Endothelial cell of umbilical vein (primary cell): ENCODE measurements at regions not wholly inside any gene's neighbourhood (a gene's known extent, or its start where the extent isn't known, plus 50 kb on each side); places are given as distances from the start of the nearest gene placed in this dataset.
A peak's percentile ranks its signal among the peaks of the same experiment; 100 is the strongest.

Experiments
- BruUV-seq: library from RNA; stranded (reverse); fragments of 400-500 nt; replicated peaks from 2 replicates; lab custom pipeline; 2021; lab: Mats Ljungman, UMichigan
- CTCF ChIA-PET: fragments of 300-600, 350-600 bp; sonication (Branson Sonifier 250); formaldehyde crosslinking; loops from one replicate; lab custom pipeline; 2021; ENCODE audit warnings: antibody characterized with exemption, inconsistent platforms; lab: Charles Lee
- POLR2A ChIA-PET: fragments of 300-600, 350-600 bp; sonication (Branson Sonifier 250); formaldehyde crosslinking; loops from one replicate; lab custom pipeline; 2021; ENCODE audit warnings: antibody characterized with exemption, inconsistent platforms; lab: Charles Lee
- DNase-seq: peaks from one replicate; pipeline ENCODE4 v3.0.0-alpha.2; 2011; ENCODE audit warnings: low read depth, low spot score
- FAIRE-seq: peaks from 2 replicates; lab custom pipeline; 2011; peaks lifted over from hg19 to GRCh38; lab: Jason Lieb, UNC
- H2AFZ ChIP-seq: 2 replicates; pipeline ENCODE4 v1.6.0; 2012; ENCODE audit warnings: low read depth, low read length, control low read depth, inconsistent platforms
- H3K27ac ChIP-seq: 2 replicates; pipeline ENCODE4 v1.5.1; 2011; ENCODE audit warnings: low read depth, mild to moderate bottlenecking, control low read depth, low read length, moderate library complexity; ENCODE audit not compliant: insufficient read depth
- H3K27me3 ChIP-seq, 2 experiments: 2 replicates each; pipeline versions ENCODE4 v1.6.0 to v1.6.1; 2011; ENCODE audit warnings: low read length in 2 of 2, mixed read lengths in 1 of 2; ENCODE audit not compliant: control insufficient read depth in 2 of 2, insufficient read depth in 2 of 2
- H3K36me3 ChIP-seq, 2 experiments: 2 replicates in 1 of 2; 3 replicates in 1 of 2; pipeline ENCODE4 v1.5.1; 2011; ENCODE audit warnings: low read length in 2 of 2, mild to moderate bottlenecking in 1 of 2, moderate library complexity in 1 of 2; ENCODE audit not compliant: control insufficient read depth in 2 of 2, insufficient read depth in 2 of 2; ENCODE audit errors: extremely low read depth in 1 of 2
- H3K4me1 ChIP-seq: 3 replicates; pipeline ENCODE4 v1.5.1; 2011; ENCODE audit warnings: mild to moderate bottlenecking, low read length; ENCODE audit not compliant: control insufficient read depth, insufficient read depth; ENCODE audit errors: extremely low read depth
- H3K4me2 ChIP-seq: 2 replicates; pipeline ENCODE4 v1.6.1; 2011; ENCODE audit warnings: low read length, control low read depth, mixed read lengths; ENCODE audit not compliant: insufficient read depth
- H3K4me3 ChIP-seq, 3 experiments: fragments of 200-600 bp in 1 of 3; sonication (generic), shearing (Covaris generic) in 1 of 3; replicated peaks in 1 of 3; 2 replicates each; pipeline ENCODE4 v1.5.1; 2011 to 2016; ENCODE audit warnings: control low read depth in 3 of 3, low read length in 3 of 3, mild to moderate bottlenecking in 2 of 3, inconsistent platforms in 1 of 3, low read depth in 1 of 3, moderate library complexity in 1 of 3; ENCODE audit not compliant: insufficient read depth in 1 of 3
- H3K79me2 ChIP-seq: 2 replicates; pipeline ENCODE4 v1.6.0; 2012; ENCODE audit warnings: low read length, inconsistent platforms; ENCODE audit not compliant: control insufficient read depth, insufficient read depth
- H3K9ac ChIP-seq: replicated peaks from 2 replicates; pipeline ENCODE3; 2011; ENCODE audit warnings: low read length, control low read depth; ENCODE audit not compliant: insufficient read depth; ENCODE audit errors: extremely low read depth
- H3K9me1 ChIP-seq: replicated peaks from 3 replicates; pipeline ENCODE4 v1.6.0; 2011; ENCODE audit warnings: mild to moderate bottlenecking, low read length; ENCODE audit not compliant: control insufficient read depth, insufficient read depth; ENCODE audit errors: extremely low read depth
- H3K9me3 ChIP-seq: replicated peaks from 2 replicates; pipeline ENCODE4 v1.5.1; 2012; ENCODE audit warnings: low read length, inconsistent platforms; ENCODE audit not compliant: control insufficient read depth, insufficient read depth
- H4K20me1 ChIP-seq: replicated peaks from 2 replicates; pipeline ENCODE3; 2011; ENCODE audit warnings: mild to moderate bottlenecking, low read length; ENCODE audit not compliant: control insufficient read depth, insufficient read depth; ENCODE audit errors: extremely low read depth
- EZH2 ChIP-seq: IDR thresholded peaks from 2 replicates; pipeline ENCODE4 v1.6.1; 2012; ENCODE audit warnings: borderline replicate concordance, low read depth, mild to moderate bottlenecking, moderate library complexity, low read length, inconsistent platforms; ENCODE audit not compliant: severe bottlenecking
- FOS ChIP-seq: IDR thresholded peaks from 2 replicates; pipeline ENCODE4 v1.6.1; 2011; ENCODE audit warnings: mild to moderate bottlenecking, low read length, moderate library complexity, borderline replicate concordance; ENCODE audit not compliant: insufficient read depth
- GATA2 ChIP-seq: IDR thresholded peaks from 2 replicates; pipeline ENCODE4 v1.7.0; 2011; ENCODE audit warnings: low read depth, mild to moderate bottlenecking, moderate library complexity, mixed read lengths, low read length; ENCODE audit not compliant: insufficient read length, insufficient read depth
- JUN ChIP-seq: IDR thresholded peaks from 2 replicates; pipeline ENCODE4 v1.6.1; 2011; ENCODE audit warnings: borderline replicate concordance, low read depth; ENCODE audit not compliant: insufficient read length, insufficient read depth
- MYC ChIP-seq: IDR thresholded peaks from one replicate; pipeline ENCODE4 v1.6.1; 2011; ENCODE audit warnings: mild to moderate bottlenecking, low read depth, low read length
- POLR2A ChIP-seq: IDR thresholded peaks from 2 replicates; pipeline ENCODE4 v1.6.1; 2012; ENCODE audit warnings: low read depth, mild to moderate bottlenecking, control low read depth, low read length
- POLR2AphosphoS5 ChIP-seq: IDR thresholded peaks from 2 replicates; pipeline ENCODE4 v1.6.1; 2012; ENCODE audit warnings: low read depth, mild to moderate bottlenecking, control low read depth, low read length, moderate library complexity; ENCODE audit not compliant: insufficient read depth
- dilution Hi-C: fragments of 300-500 bp; cut with MboI; formaldehyde crosslinking; loops from one replicate; pipeline ENCODE4 v1.15.0; 2019; ENCODE audit warnings: low sequenced_read_pairs; ENCODE audit not compliant: extremely low pct_ligation_motif_present
- intact Hi-C: fragments of 100-400 bp; cut with micrococcal nuclease; formaldehyde crosslinking; loops from one replicate; pipeline ENCODE4 v1.10.0; 2022
- TF ChIP-seq, protein P1 (sequence below): IDR thresholded peaks from 2 replicates; pipeline ENCODE4 v1.6.1; 2011; ENCODE audit not compliant: insufficient read depth, insufficient read length
- TF ChIP-seq, protein P2 (sequence below), 2 donors: IDR thresholded peaks; 1 replicate in 1 of 2; 2 replicates in 1 of 2; pipeline ENCODE4 v1.5.1; 2011; ENCODE audit warnings: low read length in 2 of 2, mild to moderate bottlenecking in 2 of 2, moderate library complexity in 2 of 2, control low read depth in 1 of 2, inconsistent platforms in 1 of 2, low read depth in 1 of 2; ENCODE audit not compliant: insufficient read depth in 1 of 2; ENCODE audit errors: extremely low read depth in 1 of 2

DNA sequence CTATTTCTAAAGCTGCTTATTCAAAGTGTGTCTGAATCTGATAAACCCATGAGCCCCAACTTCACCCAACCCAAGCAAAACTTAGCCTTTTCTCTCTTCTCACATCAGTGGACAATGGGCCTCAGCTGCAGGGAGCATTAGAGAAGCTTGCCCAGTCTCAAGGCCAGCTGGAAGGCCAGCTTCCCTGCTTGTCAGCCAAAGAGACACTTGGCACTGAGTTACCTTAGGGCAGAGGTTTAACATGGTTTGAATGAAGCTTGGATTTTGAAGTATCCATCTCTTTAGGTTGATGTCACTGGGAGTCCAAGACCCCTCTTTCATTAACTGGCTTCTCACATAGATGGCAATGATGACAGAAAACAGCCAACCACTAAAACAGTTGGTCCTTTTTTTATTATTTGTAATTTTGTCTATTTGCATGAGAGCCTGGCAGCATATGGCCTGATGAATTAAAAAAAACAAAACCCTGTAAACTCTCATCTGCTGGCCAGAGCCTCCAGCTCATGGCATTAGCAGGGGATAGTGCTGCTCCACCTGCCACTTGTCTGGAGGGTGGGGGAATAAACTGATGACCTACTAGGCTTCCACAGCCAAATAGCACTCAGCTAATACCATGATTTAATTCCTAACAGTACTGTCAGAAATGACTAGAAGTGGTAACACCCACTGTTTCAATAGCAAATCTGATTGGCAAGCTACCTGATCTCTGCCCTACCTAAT, 137.0 kb downstream of the UBE2E3 start:
- intact Hi-C loops: no loop called here
- Histone ChIP-seq H4K20me1 (no peaks in the 10 kb centered on the region), H3K4me2 (no peak overlapping the region), H2AFZ (peak overlapping the region; percentile 16), H3K27me3 (no peaks in the 10 kb centered on the region), H3K9me1 (no peaks in the 10 kb centered on the region), H3K36me3 (no peaks in the 10 kb centered on the region), H3K27ac (no peak overlapping the region), H3K79me2 (no peaks in the 10 kb centered on the region), H3K4me3 (no peak overlapping the region), H3K4me1 (no peaks in the 10 kb centered on the region), H3K9ac (no peak overlapping the region), H3K9me3 (no peaks in the 10 kb centered on the region)
- FAIRE-seq (no peak), DNase-seq (no peak)
- ChIA-PET POLR2A (no interaction called here), CTCF (interaction anchor here (1.1 kb wide), 1 partner anchor 992 kb away, joined by 4 read pairs; no protein-coding TSS in a partner anchor)
- dilution Hi-C loops: no loop called here
- TF ChIP-seq JUN (no peak), POLR2AphosphoS5 (no peak), POLR2A (no peak)
- no TSS peak for BruUV-seq

GRCh38 chr2:181120625-181121024, 140.2 kb downstream of the UBE2E3 start:
- dilution Hi-C loops: no loop called here
- H3K4me3 ChIP-seq: no peak overlapping the region
- H3K9me3 ChIP-seq: no peaks in the 10 kb centered on the region
- TF ChIP-seq, protein P1, sequence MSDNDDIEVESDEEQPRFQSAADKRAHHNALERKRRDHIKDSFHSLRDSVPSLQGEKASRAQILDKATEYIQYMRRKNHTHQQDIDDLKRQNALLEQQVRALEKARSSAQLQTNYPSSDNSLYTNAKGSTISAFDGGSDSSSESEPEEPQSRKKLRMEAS: no peak
- TF ChIP-seq, protein P2, sequence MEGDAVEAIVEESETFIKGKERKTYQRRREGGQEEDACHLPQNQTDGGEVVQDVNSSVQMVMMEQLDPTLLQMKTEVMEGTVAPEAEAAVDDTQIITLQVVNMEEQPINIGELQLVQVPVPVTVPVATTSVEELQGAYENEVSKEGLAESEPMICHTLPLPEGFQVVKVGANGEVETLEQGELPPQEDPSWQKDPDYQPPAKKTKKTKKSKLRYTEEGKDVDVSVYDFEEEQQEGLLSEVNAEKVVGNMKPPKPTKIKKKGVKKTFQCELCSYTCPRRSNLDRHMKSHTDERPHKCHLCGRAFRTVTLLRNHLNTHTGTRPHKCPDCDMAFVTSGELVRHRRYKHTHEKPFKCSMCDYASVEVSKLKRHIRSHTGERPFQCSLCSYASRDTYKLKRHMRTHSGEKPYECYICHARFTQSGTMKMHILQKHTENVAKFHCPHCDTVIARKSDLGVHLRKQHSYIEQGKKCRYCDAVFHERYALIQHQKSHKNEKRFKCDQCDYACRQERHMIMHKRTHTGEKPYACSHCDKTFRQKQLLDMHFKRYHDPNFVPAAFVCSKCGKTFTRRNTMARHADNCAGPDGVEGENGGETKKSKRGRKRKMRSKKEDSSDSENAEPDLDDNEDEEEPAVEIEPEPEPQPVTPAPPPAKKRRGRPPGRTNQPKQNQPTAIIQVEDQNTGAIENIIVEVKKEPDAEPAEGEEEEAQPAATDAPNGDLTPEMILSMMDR (IDR thresholded peaks at IDR 0.05; ENCODE audit: extremely low read depth in 1 of 2, insufficient read depth in 1 of 2, low read depth in 1 of 2, low read length in 2 of 2): no peak
- TF ChIP-seq MYC (no peak), GATA2 (no peak), JUN (no peak), FOS (no peak), POLR2AphosphoS5 (no peak), EZH2 (no peak), POLR2A (no peak)
- BruUV-seq: no TSS peak
- H3K27me3 ChIP-seq: no peaks in the 10 kb centered on the region
- H3K9me1 ChIP-seq: no peaks in the 10 kb centered on the region
- intact Hi-C loops: no loop called here
- peak overlapping the region; percentile 29 for H2AFZ ChIP-seq
- ChIA-PET CTCF (interaction anchor here (0.5 to 1.4 kb wide), 2 partner anchors 10 to 11 kb away, joined by 3 to 4 read pairs; no protein-coding TSS in a partner anchor), POLR2A (no interaction called here)
- no peaks in the 10 kb centered on the region for H4K20me1 ChIP-seq
- no peak overlapping the region for H3K27ac ChIP-seq
- H3K36me3 ChIP-seq: no peaks in the 10 kb centered on the region
- DNase-seq (no peak), FAIRE-seq (no peak)
- no peaks in the 10 kb centered on the region for H3K79me2 ChIP-seq
- no peak overlapping the region for H3K4me2 ChIP-seq
- H3K9ac ChIP-seq: no peak overlapping the region
- H3K4me1 ChIP-seq: peaks cover 16% of the 10 kb centered on the region
